D721Med (cell line): ENCODE measurements at regions not wholly inside any gene's neighbourhood (a gene's known extent, or its start where the extent isn't known, plus 50 kb on each side); places are given as distances from the start of the nearest gene placed in this dataset.

Experiments used
- DNase-seq: peaks from one replicate; pipeline ENCODE4 v3.0.0; 2011; ENCODE audit warnings: low spot score; ENCODE audit not compliant: insufficient read length
- FAIRE-seq: peaks from 2 replicates; lab custom pipeline; 2011; peaks lifted over from hg19 to GRCh38; lab: Jason Lieb, UNC
- TF ChIP-seq, protein P1 (sequence below): IDR thresholded peaks from 2 replicates; pipeline ENCODE4 v1.5.1; 2012; ENCODE audit warnings: mild to moderate bottlenecking, control low read depth; ENCODE audit not compliant: insufficient read depth; ENCODE audit errors: missing control alignments

GRCh38 chr12:40164034-40164433, 58.2 kb upstream of the SLC2A13 start:
- FAIRE-seq = no peak
- DNase-seq = no peak
- TF ChIP-seq, protein P1, sequence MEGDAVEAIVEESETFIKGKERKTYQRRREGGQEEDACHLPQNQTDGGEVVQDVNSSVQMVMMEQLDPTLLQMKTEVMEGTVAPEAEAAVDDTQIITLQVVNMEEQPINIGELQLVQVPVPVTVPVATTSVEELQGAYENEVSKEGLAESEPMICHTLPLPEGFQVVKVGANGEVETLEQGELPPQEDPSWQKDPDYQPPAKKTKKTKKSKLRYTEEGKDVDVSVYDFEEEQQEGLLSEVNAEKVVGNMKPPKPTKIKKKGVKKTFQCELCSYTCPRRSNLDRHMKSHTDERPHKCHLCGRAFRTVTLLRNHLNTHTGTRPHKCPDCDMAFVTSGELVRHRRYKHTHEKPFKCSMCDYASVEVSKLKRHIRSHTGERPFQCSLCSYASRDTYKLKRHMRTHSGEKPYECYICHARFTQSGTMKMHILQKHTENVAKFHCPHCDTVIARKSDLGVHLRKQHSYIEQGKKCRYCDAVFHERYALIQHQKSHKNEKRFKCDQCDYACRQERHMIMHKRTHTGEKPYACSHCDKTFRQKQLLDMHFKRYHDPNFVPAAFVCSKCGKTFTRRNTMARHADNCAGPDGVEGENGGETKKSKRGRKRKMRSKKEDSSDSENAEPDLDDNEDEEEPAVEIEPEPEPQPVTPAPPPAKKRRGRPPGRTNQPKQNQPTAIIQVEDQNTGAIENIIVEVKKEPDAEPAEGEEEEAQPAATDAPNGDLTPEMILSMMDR = no peak

DNA sequence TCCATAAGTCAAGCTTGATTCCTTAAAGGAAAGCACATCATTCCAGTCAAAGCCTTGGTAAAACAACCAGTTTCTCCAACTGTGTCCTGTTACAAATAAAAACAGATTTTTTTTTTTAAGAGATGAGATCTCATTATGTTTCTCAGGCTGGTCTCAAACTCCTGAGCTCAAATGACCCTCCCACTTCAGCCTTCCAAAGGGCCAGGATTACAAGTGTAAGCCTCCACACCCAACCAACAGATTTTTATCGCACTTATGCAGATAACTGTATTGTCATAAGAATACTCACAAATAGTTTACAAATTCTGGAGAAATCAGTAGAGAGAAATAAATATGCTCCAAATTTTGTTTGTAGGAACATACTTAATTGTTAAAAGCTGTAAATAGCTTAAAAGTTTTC, 56.2 kb upstream of the SLC2A13 start:
- DNase-seq (no peak), FAIRE-seq (no peak)
- TF ChIP-seq, protein P1 = no peak

DNA sequence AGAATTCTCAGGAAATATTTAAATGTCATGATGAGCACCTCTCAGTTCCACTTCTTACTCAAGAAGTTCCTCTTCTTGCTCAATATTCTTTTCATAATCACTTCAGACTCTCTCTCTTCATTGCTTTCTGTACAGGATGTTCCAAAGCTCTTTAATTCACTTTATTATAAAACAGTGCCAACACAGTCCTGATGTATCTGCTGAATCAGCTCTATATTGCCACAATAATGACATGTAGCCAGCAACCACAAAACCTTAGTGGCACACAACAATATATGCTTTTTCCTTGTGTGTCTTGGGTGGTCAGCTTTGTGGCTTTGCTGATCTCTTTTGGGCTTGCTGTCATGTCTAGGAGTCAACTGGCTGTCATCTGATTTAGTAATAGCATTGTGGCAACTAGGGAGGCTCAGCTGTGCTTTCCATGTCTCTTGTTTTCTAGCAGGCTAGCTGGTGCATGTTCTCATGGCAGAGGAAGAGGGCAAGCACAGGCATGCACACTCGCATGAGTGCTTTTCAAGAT, 52.8 kb upstream of the SLC2A13 start:
- DNase-seq = no peak
- FAIRE-seq = peak; percentile 61

GRCh38 chr12:40157336-40157735, 51.5 kb upstream of the SLC2A13 start:
- DNase-seq (no peak), FAIRE-seq (peak; percentile 77)
- TF ChIP-seq, protein P1 = no peak

More for the DNA sequence above, 52.8 kb upstream of the SLC2A13 start:
- TF ChIP-seq, protein P1 = no peak

DNA sequence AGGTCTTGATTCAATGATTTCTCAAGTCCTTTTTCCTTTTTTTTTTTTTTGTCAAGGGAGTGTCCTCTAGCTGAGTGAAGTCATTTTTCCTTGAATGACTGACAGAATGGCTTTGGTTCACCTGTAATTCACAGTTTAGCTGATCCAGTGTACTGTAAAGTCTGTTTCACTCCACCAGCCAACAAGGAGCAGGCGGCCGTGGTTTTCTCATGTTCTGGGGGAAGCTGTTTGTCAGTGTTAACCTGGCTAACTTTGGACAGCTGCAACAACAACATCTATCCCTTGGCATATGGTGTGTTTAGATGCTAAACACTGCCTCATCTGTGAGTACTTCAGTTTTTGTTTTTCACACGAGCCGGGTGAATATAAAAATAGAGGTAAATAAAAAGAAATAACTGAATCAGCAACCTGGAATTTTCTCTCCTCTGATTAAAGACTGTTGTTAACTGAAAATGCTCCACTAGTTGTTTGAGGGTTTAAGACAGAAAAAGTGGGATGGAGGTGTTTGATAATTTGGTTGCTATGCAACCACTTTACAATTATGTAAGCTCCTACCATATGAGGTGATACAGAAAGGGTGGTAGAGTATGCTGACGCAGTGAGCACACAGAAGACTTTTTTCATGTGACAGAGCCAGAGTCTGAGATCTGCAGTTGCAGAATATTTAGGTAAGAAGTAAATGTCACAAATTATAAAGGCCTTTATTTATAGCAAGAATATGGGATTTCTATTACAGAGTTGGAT, 50.3 kb upstream of the SLC2A13 start:
- FAIRE-seq = no peak
- TF ChIP-seq, protein P1 = no peak
- DNase-seq = no peak
